ENCODE measurements at regions not wholly inside any gene's neighbourhood (a gene's known extent, or its start where the extent isn't known, plus 50 kb on each side); places are given as distances from the start of the nearest gene placed in this dataset.

GRCh38 chr11:113602483-113602882 is 103.6 kb downstream of the TMPRSS5 start:
- peaks cover 12% of the 10 kb centered on the region for H3K9me3 Mint-ChIP-seq
- DNase-seq (no peak), ATAC-seq (no peak)
- no peaks in the 10 kb centered on the region for H3K4me1 Mint-ChIP-seq (ENCODE audit: low read depth)
- no peak overlapping the region for H3K4me3 Mint-ChIP-seq
- peaks cover 16% of the 10 kb centered on the region for H3K27me3 Mint-ChIP-seq (ENCODE audit: low read depth)
- H3K36me3 Mint-ChIP-seq (ENCODE audit: insufficient read depth) = no peaks in the 10 kb centered on the region

GRCh38 chr11:113596658-113597057 is 109.5 kb downstream of the TMPRSS5 start:
- Mint-ChIP-seq H3K36me3 (ENCODE audit: insufficient read depth) (no peaks in the 10 kb centered on the region), H3K9me3 (peaks cover 4% of the 10 kb centered on the region), H3K4me1 (ENCODE audit: low read depth) (no peaks in the 10 kb centered on the region), H3K4me3 (no peak overlapping the region), H3K27me3 (ENCODE audit: low read depth) (peaks cover 31% of the 10 kb centered on the region)
- ATAC-seq = no peak
- DNase-seq = no peak

- ATAC-seq (no peak), DNase-seq (no peak)
- Mint-ChIP-seq H3K4me3 (no peak overlapping the region), H3K27me3 (ENCODE audit: low read depth) (peaks cover 31% of the 10 kb centered on the region), H3K4me1 (ENCODE audit: low read depth) (no peaks in the 10 kb centered on the region), H3K36me3 (ENCODE audit: insufficient read depth) (no peaks in the 10 kb centered on the region), H3K9me3 (peaks cover 4% of the 10 kb centered on the region)
Measured at GRCh38 chr11:113595810-113596594, 110.1 kb downstream of the TMPRSS5 start.

GRCh38 chr11:113593698-113594308 is 112.3 kb downstream of the TMPRSS5 start:
- ATAC-seq (peak in 1 of 2 donors; percentile 54), DNase-seq (no peak)
- H3K36me3 Mint-ChIP-seq (ENCODE audit: insufficient read depth) = no peaks in the 10 kb centered on the region
- peaks cover 30% of the 10 kb centered on the region for H3K27me3 Mint-ChIP-seq (ENCODE audit: low read depth)
- H3K4me3 Mint-ChIP-seq = no peak overlapping the region
- H3K9me3 Mint-ChIP-seq = peaks cover 4% of the 10 kb centered on the region
- H3K4me1 Mint-ChIP-seq (ENCODE audit: low read depth) = no peaks in the 10 kb centered on the region

- no peaks in the 10 kb centered on the region for H3K4me1 Mint-ChIP-seq (ENCODE audit: low read depth)
- no peaks in the 10 kb centered on the region for H3K9me3 Mint-ChIP-seq
- DNase-seq = no peak
- H3K4me3 Mint-ChIP-seq = no peak overlapping the region
- no peaks in the 10 kb centered on the region for H3K36me3 Mint-ChIP-seq (ENCODE audit: insufficient read depth)
- no peak for ATAC-seq
- peaks cover 15% of the 10 kb centered on the region for H3K27me3 Mint-ChIP-seq (ENCODE audit: low read depth)
Measured at GRCh38 chr11:113591117-113591516, 115.0 kb downstream of the TMPRSS5 start.

GRCh38 chr11:113587308-113587739 is 112.1 kb upstream of the DRD2 start:
- DNase-seq (no peak), ATAC-seq (peak; percentile 93 to 94)
- Mint-ChIP-seq H3K9me3 (no peaks in the 10 kb centered on the region), H3K4me1 (ENCODE audit: low read depth) (no peaks in the 10 kb centered on the region), H3K36me3 (ENCODE audit: insufficient read depth) (no peaks in the 10 kb centered on the region), H3K4me3 (no peak overlapping the region), H3K27me3 (ENCODE audit: low read depth) (peaks cover 4% of the 10 kb centered on the region)

GRCh38 chr11:113584371-113584770 is 109.2 kb upstream of the DRD2 start:
- DNase-seq = no peak
- Mint-ChIP-seq H3K9me3 (no peaks in the 10 kb centered on the region), H3K36me3 (ENCODE audit: insufficient read depth) (no peaks in the 10 kb centered on the region), H3K4me1 (ENCODE audit: low read depth) (no peaks in the 10 kb centered on the region), H3K4me3 (no peak overlapping the region), H3K27me3 (ENCODE audit: low read depth) (no peaks in the 10 kb centered on the region)
- ATAC-seq = no peak

GRCh38 chr11:113581713-113582112 is 106.5 kb upstream of the DRD2 start:
- DNase-seq = no peak
- Mint-ChIP-seq H3K27me3 (ENCODE audit: low read depth) (peaks cover 7% of the 10 kb centered on the region), H3K4me3 (no peak overlapping the region), H3K9me3 (no peaks in the 10 kb centered on the region), H3K36me3 (ENCODE audit: insufficient read depth) (no peaks in the 10 kb centered on the region), H3K4me1 (ENCODE audit: low read depth) (peaks cover 4% of the 10 kb centered on the region)
- no peak for ATAC-seq

GRCh38 chr11:113579292-113579940 is 104.2 kb upstream of the DRD2 start:
- H3K27me3 Mint-ChIP-seq (ENCODE audit: low read depth) = peaks cover 7% of the 10 kb centered on the region
- peaks cover 4% of the 10 kb centered on the region for H3K4me1 Mint-ChIP-seq (ENCODE audit: low read depth)
- ATAC-seq = peak in 1 of 2 donors; percentile 18
- no peak for DNase-seq
- H3K4me3 Mint-ChIP-seq = no peak overlapping the region
- no peaks in the 10 kb centered on the region for H3K9me3 Mint-ChIP-seq
- H3K36me3 Mint-ChIP-seq (ENCODE audit: insufficient read depth) = no peaks in the 10 kb centered on the region

- no peaks in the 10 kb centered on the region for H3K9me3 Mint-ChIP-seq
- no peak for DNase-seq
- H3K27me3 Mint-ChIP-seq (ENCODE audit: low read depth) = peaks cover 10% of the 10 kb centered on the region
- H3K4me1 Mint-ChIP-seq (ENCODE audit: low read depth) = peaks cover 4% of the 10 kb centered on the region
- H3K36me3 Mint-ChIP-seq (ENCODE audit: insufficient read depth) = no peaks in the 10 kb centered on the region
- ATAC-seq = no peak
- H3K4me3 Mint-ChIP-seq = no peak overlapping the region
Measured at GRCh38 chr11:113578715-113579250, 103.6 kb upstream of the DRD2 start.

- Mint-ChIP-seq H3K27me3 (ENCODE audit: low read depth) (peaks cover 10% of the 10 kb centered on the region), H3K36me3 (ENCODE audit: insufficient read depth) (no peaks in the 10 kb centered on the region), H3K4me3 (no peak overlapping the region), H3K4me1 (ENCODE audit: low read depth) (peaks cover 4% of the 10 kb centered on the region), H3K9me3 (no peaks in the 10 kb centered on the region)
- DNase-seq = no peak
- no peak for ATAC-seq
Measured at GRCh38 chr11:113578033-113578380, 102.8 kb upstream of the DRD2 start.

- Mint-ChIP-seq H3K4me1 (ENCODE audit: low read depth) (peaks cover 4% of the 10 kb centered on the region), H3K27me3 (ENCODE audit: low read depth) (peaks cover 10% of the 10 kb centered on the region), H3K9me3 (no peaks in the 10 kb centered on the region), H3K4me3 (no peak overlapping the region), H3K36me3 (ENCODE audit: insufficient read depth) (no peaks in the 10 kb centered on the region)
- DNase-seq = no peak
- no peak for ATAC-seq
Measured at GRCh38 chr11:113577356-113578032, 102.3 kb upstream of the DRD2 start.

- Mint-ChIP-seq H3K27me3 (ENCODE audit: low read depth) (peaks cover 16% of the 10 kb centered on the region), H3K9me3 (no peaks in the 10 kb centered on the region), H3K4me3 (no peak overlapping the region), H3K36me3 (ENCODE audit: insufficient read depth) (no peaks in the 10 kb centered on the region), H3K4me1 (ENCODE audit: low read depth) (peaks cover 4% of the 10 kb centered on the region)
- ATAC-seq (no peak), DNase-seq (no peak)
Measured at GRCh38 chr11:113574586-113574985, 99.4 kb upstream of the DRD2 start.

GRCh38 chr11:113574171-113574570 is 99.0 kb upstream of the DRD2 start:
- H3K27me3 Mint-ChIP-seq (ENCODE audit: low read depth) = peaks cover 16% of the 10 kb centered on the region
- DNase-seq (no peak), ATAC-seq (no peak)
- no peak overlapping the region for H3K4me3 Mint-ChIP-seq
- H3K36me3 Mint-ChIP-seq (ENCODE audit: insufficient read depth) = no peaks in the 10 kb centered on the region
- H3K9me3 Mint-ChIP-seq = no peaks in the 10 kb centered on the region
- H3K4me1 Mint-ChIP-seq (ENCODE audit: low read depth) = peaks cover 4% of the 10 kb centered on the region

All from activated T-cell treated with anti-CD3 and anti-CD28 coated beads, Interleukin-2, amount 50 U/mL, for 4 hours (primary cell).